ENCODE measurements at regions not wholly inside any gene's neighbourhood (a gene's known extent, or its start where the extent isn't known, plus 50 kb on each side); places are given as distances from the start of the nearest gene placed in this dataset.

- TF ChIP-seq CTCF (conservative IDR thresholded peaks at IDR 0.05; ENCODE audit: low read depth, low read length) (no peak), EZH2 (IDR thresholded peaks at IDR 0.05; ENCODE audit: borderline replicate concordance, low read depth, low read length, poor library complexity, severe bottlenecking) (no peak)
Observed at GRCh38 chr3:74808506-74809275, 194.2 kb upstream of the CNTN3 start.

Measured in A673 (cell line).